OCI-LY7 (cell line): ENCODE measurements at regions not wholly inside any gene's neighbourhood (a gene's known extent, or its start where the extent isn't known, plus 50 kb on each side); places are given as distances from the start of the nearest gene placed in this dataset.

Source experiments
- BruUV-seq: library from RNA; stranded (reverse); fragments of 400-500 nt; replicated peaks from 2 replicates; lab custom pipeline; 2021; lab: Mats Ljungman, UMichigan
- CTCF ChIA-PET: fragments of 300-600 bp; sonication (Branson Sonifier 250); formaldehyde crosslinking; loops from one replicate; lab custom pipeline; 2022; ENCODE audit warnings: antibody characterized with exemption; ENCODE audit not compliant: unreplicated experiment; lab: Charles Lee
- POLR2A ChIA-PET: fragments of 300-600 bp; sonication (Branson Sonifier 250); formaldehyde crosslinking; loops from one replicate; lab custom pipeline; 2022; ENCODE audit warnings: antibody characterized with exemption; lab: Charles Lee
- DNase-seq: peaks from one replicate; pipeline ENCODE4 v3.0.0-alpha.2; 2015; ENCODE audit warnings: low spot score
- H2AFZ ChIP-seq: fragments of 200-600 bp; sonication (generic), shearing (Covaris generic); 2 replicates; pipeline ENCODE4 v1.6.1; 2014; ENCODE audit warnings: mild to moderate bottlenecking, antibody characterized with exemption, low read length, moderate library complexity
- H3K27ac ChIP-seq: fragments of 200-600 bp; sonication (generic); 2 replicates; pipeline ENCODE4 v1.5.1; 2014; ENCODE audit warnings: mixed run types, low read depth, mild to moderate bottlenecking, moderate library complexity, low read length, inconsistent platforms; ENCODE audit not compliant: poor library complexity, severe bottlenecking
- H3K36me3 ChIP-seq: fragments of 200-600 bp; sonication (generic); 2 replicates; pipeline ENCODE4 v1.6.1; 2014; ENCODE audit warnings: mild to moderate bottlenecking, antibody characterized with exemption, low read length, moderate library complexity, mixed read lengths; ENCODE audit not compliant: insufficient read depth
- H3K4me1 ChIP-seq: fragments of 200-600 bp; sonication (generic); 2 replicates; pipeline ENCODE4 v1.5.1; 2014; ENCODE audit warnings: mild to moderate bottlenecking, low read length; ENCODE audit not compliant: insufficient read depth, poor library complexity, severe bottlenecking
- H3K4me2 ChIP-seq: fragments of 200-600 bp; sonication (generic); 2 replicates; pipeline ENCODE4 v1.6.1; 2014; ENCODE audit warnings: mild to moderate bottlenecking, low read length
- H3K4me3 ChIP-seq: fragments of 200-600 bp; sonication (generic); 2 replicates; pipeline ENCODE4 v1.5.1; 2014; ENCODE audit warnings: mild to moderate bottlenecking, low read depth, low read length; ENCODE audit not compliant: poor library complexity, severe bottlenecking
- H3K79me2 ChIP-seq: fragments of 200-600 bp; sonication (generic); 2 replicates; pipeline ENCODE4 v1.6.1; 2016; ENCODE audit warnings: low read depth, mild to moderate bottlenecking, low read length, moderate library complexity, mixed read lengths; ENCODE audit not compliant: insufficient read depth
- H3K9me2 ChIP-seq: fragments of 200-600 bp; sonication (generic); 2 replicates; pipeline ENCODE4 v1.6.1; 2016; ENCODE audit warnings: mild to moderate bottlenecking, low read length, mixed read lengths; ENCODE audit not compliant: insufficient read depth
- H3K9me3 ChIP-seq: fragments of 200-600 bp; sonication (generic); 2 replicates; pipeline ENCODE4 v1.6.1; 2014; ENCODE audit warnings: mild to moderate bottlenecking, mixed run types, low read length, mixed read lengths
- H4K20me1 ChIP-seq: fragments of 200-600 bp; sonication (generic); 2 replicates; pipeline ENCODE4 v1.6.1; 2014; ENCODE audit warnings: mild to moderate bottlenecking, antibody characterized with exemption, low read length, moderate library complexity, mixed read lengths; ENCODE audit not compliant: insufficient read depth
- CTCF ChIP-seq: fragments of 200-600 bp; sonication (generic); conservative IDR thresholded peaks from 2 replicates; pipeline ENCODE4 v1.5.1; 2014; ENCODE audit warnings: mild to moderate bottlenecking, antibody characterized with exemption, low read length, moderate library complexity, mixed read lengths
- EZH2phosphoT487 ChIP-seq: fragments of 200-600 bp; sonication (generic); IDR thresholded peaks from 2 replicates; pipeline ENCODE4 v1.6.1; 2018; ENCODE audit warnings: low read depth, borderline replicate concordance, mild to moderate bottlenecking, mixed run types, antibody characterized with exemption, low read length, moderate library complexity, mixed read lengths
- intact Hi-C: fragments of 100-400 bp; cut with micrococcal nuclease; formaldehyde crosslinking; loops from one replicate; pipeline ENCODE4 v1.10.0; 2022; ENCODE audit not compliant: unreplicated experiment

DNA sequence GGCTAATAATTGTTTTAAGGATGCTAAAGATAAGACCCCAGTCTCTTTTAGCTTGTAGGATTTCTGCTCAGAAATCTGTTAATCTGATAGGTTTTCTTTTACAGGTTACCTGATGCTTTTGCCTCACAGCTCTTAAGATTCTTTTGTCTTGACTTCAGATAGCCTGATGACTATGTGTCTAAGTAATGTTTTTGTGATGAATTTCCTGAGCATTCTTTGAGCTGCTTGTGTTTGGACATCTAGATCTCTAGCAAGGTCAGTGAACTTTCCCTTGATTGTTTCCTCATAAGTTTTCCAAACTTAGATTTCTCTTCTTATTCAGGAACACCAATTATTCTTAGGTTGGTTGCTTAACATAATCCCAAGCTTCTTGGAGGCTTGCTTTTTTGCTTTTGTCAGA lies 104.1 kb downstream of the ZNF518B start:
- BruUV-seq = no TSS peak
- H3K79me2 ChIP-seq = no peaks in the 10 kb centered on the region
- H3K36me3 ChIP-seq = no peaks in the 10 kb centered on the region
- no peak overlapping the region for H3K27ac ChIP-seq
- no peaks in the 10 kb centered on the region for H3K4me1 ChIP-seq
- TF ChIP-seq CTCF = no peak
- TF ChIP-seq EZH2phosphoT487 = no peak
- DNase-seq = no peak
- intact Hi-C loops = no loop called here
- no peaks in the 10 kb centered on the region for H4K20me1 ChIP-seq
- H3K9me2 ChIP-seq = no peaks in the 10 kb centered on the region
- no peak overlapping the region for H3K4me2 ChIP-seq
- H3K9me3 ChIP-seq = no peaks in the 10 kb centered on the region
- no peak overlapping the region for H2AFZ ChIP-seq
- POLR2A ChIA-PET = no interaction called here
- H3K4me3 ChIP-seq = no peak overlapping the region
- CTCF ChIA-PET = no interaction called here

GRCh38 chr4:10348241-10348640 lies 109.0 kb downstream of the ZNF518B start:
- intact Hi-C loops = no loop called here
- H3K36me3 ChIP-seq = no peaks in the 10 kb centered on the region
- DNase-seq = no peak
- no peak overlapping the region for H3K27ac ChIP-seq
- no peaks in the 10 kb centered on the region for H3K9me2 ChIP-seq
- no peaks in the 10 kb centered on the region for H4K20me1 ChIP-seq
- H3K79me2 ChIP-seq = no peaks in the 10 kb centered on the region
- no peaks in the 10 kb centered on the region for H3K4me1 ChIP-seq
- H2AFZ ChIP-seq = no peak overlapping the region
- H3K9me3 ChIP-seq = no peaks in the 10 kb centered on the region
- TF ChIP-seq CTCF (no peak), EZH2phosphoT487 (no peak)
- POLR2A ChIA-PET = no interaction called here
- H3K4me3 ChIP-seq = no peak overlapping the region
- H3K4me2 ChIP-seq = no peak overlapping the region
- BruUV-seq = no TSS peak
- CTCF ChIA-PET = no interaction called here

DNA sequence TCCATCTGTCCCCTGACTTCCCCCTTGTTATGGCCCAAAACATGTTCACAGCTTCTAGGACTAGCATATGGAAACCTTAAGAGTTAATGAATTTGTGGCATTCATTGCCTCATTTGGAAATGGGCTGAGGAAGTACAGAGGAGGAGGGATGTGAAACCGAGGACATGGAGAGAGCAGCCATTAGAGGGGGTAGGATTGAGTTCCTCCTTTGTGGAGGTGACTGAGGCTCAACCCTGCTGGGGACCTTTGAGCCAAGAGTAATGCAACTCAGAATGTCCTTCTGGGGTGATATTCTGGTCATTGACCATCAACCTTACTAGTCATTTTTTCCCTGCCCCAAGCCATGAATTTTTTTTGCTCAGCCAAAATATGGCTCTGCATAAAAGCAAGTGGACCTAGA lies 109.4 kb downstream of the ZNF518B start:
- Histone ChIP-seq H3K9me2 (no peaks in the 10 kb centered on the region), H3K79me2 (no peaks in the 10 kb centered on the region), H3K4me3 (no peak overlapping the region), H3K9me3 (no peaks in the 10 kb centered on the region), H3K27ac (no peak overlapping the region), H3K4me2 (no peak overlapping the region), H4K20me1 (no peaks in the 10 kb centered on the region), H3K4me1 (no peaks in the 10 kb centered on the region), H2AFZ (no peak overlapping the region), H3K36me3 (no peaks in the 10 kb centered on the region)
- POLR2A ChIA-PET = no interaction called here
- DNase-seq = no peak
- TF ChIP-seq EZH2phosphoT487 = no peak
- no peak for TF ChIP-seq CTCF
- no TSS peak for BruUV-seq
- CTCF ChIA-PET = no interaction called here
- intact Hi-C loops = no loop called here
